HG02840 (cell line): ENCODE measurements at regions not wholly inside any gene's neighbourhood (a gene's known extent, or its start where the extent isn't known, plus 50 kb on each side); places are given as distances from the start of the nearest gene placed in this dataset.

ENCODE experiments used
- ATAC-seq: cut with Tn5 transposase; IDR thresholded peaks from one replicate; pipeline ENCODE4 v1.9.1; 2021; ENCODE audit warnings: mild to moderate bottlenecking, moderate library complexity, moderate number of reproducible peaks; ENCODE audit not compliant: unreplicated experiment, low FRiP score

DNA sequence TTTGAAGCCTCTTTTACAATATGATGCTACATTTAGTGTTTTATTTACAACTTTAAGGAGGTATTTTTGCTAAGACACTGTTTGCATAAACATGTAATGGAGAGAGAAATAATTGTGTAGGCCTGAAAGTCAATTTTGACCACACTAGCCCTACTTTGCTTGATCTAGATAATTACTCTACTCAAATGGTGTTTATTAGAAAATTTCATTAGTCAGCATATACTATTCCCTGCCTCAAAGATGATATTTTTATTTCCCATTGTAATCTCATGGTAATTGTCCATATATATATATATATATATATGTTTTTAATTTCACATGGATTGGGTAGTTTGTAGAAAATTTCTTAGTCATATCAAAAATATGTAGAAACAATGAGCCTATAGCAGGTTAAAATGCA is 632.2 kb downstream of the SATB2 start:
- ATAC-seq: no peak

DNA sequence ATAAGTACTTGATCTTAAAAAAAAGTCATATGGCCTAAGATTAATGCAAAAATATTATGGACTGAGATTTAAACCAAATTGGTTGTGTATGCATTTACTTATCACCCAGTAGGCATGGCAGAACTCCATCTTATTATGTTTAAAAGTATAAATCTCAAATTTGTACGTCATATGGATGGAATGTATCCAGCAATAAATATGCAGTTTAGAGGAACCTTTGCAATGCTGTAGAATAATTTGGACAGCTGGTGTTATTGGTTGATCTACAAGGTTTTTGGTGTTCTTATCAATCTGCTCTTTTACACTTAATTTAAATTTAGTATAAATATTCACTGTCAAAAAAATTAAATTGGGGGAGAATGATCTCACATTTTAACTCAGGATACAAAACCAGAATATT is 640.2 kb downstream of the SATB2 start:
- ATAC-seq: no peak

DNA sequence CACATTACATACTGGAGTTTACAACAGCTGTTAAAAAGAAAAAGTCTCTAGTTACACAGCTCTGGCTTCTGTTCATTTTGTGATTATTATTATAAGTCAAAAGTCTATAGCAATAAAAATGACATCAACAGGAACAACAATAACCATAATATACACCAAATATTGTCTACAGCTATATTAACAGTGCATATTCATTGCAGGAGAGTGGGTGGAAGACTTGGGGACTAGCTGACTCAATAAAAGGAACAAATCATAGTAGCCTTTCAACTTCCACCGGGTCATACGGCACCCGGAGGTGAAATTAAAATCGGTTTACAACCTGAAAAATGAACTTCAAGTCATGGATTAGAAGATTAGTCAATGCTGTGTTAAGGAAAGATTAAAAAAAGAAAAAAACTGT is 642.1 kb downstream of the SATB2 start:
- ATAC-seq: no peak

DNA sequence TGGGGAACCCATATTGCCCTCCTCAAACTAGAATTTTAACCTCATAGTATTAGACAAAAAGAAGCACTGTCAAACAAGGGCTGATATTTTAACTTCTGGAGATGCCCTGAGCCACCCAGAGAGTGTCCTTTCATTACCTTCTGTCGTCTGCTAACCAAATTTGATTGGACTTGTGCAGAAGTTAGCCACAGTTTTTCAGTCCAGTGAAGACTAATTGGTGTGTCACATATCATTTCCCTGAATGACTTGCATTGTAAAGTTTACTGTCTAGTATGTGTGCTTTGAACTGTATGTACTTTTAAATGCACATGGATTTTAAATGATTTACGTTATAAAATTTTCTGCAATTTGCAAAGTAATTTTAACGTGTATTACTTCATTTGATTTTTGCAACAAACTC is 646.5 kb downstream of the SATB2 start:
- ATAC-seq: no peak

DNA sequence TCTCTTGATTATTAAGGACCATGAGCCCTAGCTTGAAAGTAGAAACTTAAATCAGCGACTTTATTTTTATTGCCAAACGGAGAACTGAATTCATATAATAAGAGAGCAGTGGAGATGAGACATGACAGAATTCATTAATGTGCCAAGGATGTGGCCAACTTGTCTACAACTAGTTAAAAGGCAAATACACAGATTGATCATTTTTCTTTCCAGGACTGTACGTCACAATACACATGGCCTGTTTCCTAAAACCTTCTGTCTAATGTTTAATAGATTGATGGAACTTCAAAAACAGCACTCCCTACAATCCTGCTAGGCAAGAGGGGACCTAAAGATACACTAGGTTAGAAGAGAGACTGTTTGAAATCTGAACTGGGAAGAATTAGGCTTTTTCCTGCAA is 647.8 kb downstream of the SATB2 start:
- ATAC-seq: no peak

DNA sequence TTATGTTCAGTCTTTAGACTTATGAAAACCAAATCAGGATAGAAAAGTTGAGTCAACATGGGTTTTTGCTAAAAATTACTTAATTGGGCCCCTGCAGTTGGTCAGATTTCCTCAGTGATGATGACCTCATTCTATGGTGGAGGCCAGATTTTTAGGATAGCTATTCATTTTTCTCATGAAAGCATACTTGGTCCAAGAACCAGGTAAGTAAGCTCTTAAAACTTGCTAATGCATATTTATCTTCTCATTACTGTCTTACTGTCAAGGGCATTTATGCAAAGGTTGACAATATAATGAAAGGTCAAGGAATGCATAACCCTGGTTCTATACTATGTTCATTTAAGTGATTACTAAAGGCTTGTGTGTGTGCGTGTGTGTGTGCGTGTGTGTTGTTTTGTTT is 650.6 kb downstream of the SATB2 start:
- ATAC-seq: no peak

DNA sequence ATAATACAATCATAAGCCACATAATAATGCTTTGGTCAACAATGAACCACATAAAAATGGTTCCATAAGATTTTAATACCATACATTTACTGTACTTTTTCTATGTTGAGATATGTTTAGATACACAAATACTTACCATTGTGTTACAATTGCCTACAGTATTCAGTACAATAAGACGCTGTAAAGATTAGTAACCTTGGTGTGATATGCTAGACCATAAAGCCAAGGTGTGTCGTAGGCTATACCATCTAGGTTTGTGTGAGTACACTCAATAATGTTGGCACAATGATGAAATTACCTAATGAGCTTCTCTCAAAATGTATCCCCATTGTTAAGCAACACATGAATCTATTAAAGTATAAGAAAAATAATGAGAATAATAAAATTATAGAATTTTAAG is 662.3 kb downstream of the SATB2 start:
- no peak for ATAC-seq

DNA sequence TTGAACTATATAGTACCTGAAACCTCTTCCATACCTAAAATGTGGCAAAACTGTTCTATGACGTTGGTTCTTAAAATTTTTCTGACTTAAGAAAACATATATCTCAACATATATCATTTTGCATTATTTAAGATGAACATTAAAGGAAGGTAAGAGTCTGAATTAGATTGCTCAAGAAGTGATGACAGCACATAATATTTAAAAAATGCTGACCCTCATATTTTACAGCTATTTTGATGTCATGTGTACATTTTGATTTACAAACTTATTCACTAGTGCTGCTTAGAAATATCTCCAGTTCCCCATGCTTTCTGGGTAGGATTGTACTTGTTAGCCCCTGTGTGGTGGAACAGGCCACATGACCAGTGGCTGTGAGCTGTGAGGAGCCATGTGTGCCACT is 666.1 kb downstream of the SATB2 start:
- ATAC-seq: no peak

DNA sequence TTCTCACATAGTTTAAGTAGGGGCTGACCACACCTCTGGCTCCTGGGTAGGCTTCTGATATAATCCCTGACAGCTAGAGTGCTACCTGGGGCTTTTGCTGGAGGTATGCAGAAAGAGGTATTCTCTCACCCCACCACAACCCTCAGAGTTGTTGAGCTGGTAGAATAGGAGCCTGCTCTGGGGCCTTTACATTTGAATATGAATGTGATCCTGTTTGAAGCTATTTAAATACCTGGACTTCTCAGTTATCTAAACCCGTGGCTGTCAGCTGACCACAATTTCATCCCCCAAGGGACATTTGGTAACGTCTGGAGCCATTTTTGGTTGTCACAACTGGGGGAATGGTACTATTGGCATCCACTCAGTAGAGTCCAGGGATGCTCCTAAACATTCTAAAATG is 669.1 kb downstream of the SATB2 start:
- no peak for ATAC-seq

DNA sequence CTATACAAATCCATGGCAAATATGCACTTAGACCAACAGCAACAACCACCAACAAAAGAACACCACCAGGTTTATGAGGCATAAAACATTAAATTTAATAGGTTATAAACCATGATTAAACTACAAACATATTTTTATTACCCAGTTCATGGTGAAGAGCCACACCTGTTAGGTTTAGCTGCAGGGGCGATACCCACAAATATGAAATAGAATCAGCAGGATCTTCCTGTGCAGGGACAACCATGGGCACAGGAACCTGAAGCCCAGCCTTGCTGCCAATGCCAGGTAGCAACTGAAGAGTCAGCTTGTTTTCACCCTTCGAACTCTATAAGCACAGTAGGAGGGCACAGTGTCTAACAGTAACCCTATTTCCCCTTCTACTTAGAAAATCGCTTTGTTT is 675.0 kb downstream of the SATB2 start:
- no peak for ATAC-seq

DNA sequence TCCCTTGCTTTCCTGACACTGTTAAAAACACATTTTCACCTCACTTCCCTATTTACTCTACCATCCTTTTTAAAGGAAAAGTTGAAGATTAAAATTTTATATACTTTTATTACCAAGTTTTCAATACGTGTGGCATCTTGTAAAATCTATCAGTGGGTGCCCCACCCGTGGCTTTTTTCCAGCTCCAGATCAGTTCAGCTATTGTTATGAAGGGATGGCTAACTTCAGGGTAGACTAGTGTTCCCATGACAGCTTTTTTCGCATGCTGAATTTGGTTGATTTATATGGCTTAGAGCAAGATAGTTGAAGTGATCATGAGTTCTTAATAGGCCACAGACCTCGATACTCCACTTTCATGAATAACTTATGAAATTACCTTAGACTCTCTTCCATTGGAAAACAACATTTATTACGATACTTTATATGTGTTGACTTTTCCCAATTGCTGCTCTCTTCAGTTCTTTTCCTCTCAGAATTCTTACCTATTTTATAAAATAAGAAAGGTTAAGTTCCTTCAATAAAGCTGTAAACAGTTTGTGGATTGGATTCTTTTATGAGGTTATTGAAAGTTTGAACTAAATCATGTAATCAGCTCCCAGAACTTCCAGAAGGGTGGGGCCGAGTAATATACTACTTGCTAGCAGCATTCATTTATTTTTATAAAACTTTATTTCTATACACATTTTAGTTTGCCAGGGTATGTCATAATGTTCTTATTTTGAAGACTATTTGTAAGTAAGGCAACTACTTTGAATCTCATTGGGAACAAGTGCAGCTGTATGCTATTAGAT is 680.9 kb downstream of the SATB2 start:
- ATAC-seq: no peak

DNA sequence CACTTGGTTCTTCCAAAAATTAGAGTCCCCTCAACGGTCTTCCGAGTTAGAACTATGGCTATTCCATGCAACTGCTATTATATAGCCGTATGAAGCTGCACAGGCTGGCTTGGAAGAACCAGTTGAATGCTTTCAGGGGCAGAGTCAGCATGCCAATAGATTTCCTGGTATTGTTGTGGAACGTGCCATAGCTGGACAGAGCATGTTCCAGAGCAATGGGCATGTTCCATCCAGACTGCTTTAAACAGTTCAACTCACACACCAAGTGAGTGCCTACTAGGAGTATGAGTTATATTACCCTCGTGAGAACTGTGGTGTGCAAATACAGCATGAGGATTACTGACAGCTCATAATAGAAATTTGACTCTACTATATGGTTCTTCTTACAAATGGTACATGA is 682.0 kb downstream of the SATB2 start:
- no peak for ATAC-seq

DNA sequence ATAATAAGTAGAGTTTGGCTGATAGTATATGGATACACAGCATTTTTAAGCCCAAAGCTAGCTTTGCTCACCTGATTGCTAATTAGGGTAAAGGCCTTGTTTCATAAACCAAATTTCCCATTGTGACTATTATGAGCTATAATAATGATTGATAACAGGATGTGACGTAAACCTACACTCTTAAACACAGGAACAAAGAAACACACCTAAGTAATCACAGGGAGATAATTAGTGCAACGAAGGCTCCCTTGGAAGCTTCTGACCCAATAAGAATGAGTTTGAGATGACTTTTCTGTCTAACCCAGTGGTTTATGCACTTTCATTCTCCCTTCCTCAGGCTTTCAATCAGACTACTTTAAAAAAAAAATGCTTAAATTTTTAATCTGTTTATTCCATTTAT is 683.2 kb downstream of the SATB2 start:
- no peak for ATAC-seq

DNA sequence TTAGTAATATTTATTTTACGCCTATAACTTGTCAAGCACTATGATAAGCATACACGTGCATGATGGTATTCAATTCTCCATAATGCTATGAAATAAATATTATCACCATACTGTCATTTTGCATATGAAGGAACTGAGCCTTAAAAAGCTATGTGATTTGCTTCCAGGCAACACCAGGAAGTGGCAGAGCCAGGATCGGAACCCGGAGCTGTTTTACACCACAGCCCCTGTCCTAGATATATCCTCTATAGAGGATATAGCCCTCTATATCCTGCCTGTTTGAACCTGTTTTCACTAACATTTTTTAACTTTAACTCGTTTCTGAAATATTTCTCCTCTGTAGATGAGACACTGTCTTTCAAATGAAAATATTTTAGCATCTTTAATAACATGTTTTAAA is 690.0 kb downstream of the SATB2 start:
- ATAC-seq: no peak

DNA sequence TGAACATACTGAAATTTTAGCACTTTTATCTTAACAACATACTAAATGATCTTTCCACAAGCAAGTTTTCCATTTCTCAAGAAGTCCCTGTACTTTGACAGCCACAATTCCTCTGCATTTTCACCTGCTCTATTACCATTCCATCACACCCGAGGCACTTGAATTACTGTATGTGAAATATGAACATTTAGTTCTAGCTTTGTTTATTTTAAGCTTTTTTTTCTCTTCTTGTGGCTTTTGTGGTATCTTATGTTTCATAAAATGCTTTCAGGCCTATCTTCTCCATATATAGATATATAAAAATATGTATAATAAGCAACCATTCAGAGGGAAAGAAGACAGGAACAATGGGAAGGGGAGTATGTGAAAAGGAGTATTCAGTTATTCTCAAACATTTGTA is 693.9 kb downstream of the SATB2 start:
- no peak for ATAC-seq

DNA sequence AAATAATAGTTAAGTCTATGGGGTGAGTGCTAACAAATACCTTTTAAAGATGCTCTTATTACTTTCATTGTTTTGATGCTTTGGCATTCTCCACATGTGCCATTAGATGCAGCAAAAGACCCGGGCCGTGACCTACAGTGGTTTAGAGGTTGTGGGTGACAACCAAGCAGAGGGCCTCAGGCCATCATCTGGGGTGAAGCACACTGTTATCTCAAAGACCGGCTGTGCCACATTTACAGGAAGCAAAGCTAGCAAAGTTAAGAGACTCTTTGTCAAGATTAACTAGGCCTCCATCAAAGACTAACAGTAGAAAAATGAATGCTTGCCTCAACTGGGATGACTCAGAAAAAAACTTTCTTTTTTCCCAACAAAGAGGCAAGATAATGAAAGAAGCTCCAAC is 695.3 kb downstream of the SATB2 start:
- ATAC-seq: no peak

DNA sequence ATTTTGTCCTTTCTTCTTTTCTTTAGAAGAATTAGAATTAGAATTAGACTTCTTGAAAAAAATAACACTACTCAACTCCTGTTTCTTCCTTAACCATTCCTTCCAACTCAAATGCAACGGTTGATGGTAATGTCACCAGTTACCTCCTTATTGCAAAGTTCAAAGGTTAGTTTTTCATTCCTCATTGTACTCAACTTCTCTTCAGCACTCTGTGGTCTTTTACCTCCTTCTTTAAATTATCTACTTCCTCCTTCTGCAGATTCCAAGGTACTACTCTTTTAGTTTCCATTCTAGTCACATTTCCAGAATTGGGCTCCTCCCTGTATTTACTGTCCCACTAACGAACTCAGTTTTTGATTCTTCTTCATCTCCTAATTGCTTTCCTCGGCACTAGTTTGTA is 700.7 kb downstream of the SATB2 start:
- ATAC-seq: no peak

DNA sequence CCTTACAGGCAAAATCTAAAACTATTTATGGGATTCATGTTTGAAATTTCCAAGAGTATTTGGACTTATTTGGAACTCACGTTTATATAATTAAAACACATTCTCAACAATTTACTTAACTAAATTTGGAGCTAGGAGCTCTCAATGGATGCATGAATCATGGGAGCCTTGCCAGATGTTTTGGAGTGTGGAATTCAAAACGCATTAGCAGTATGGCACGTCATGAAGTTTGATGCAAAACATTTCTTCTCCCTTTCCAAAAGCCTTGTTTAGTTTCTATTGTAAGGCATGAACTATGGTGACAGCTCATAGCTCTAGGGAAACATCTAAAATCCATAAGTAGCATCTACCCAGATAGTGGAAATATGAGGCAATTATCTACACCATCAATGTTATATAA is 701.6 kb downstream of the SATB2 start:
- no peak for ATAC-seq

DNA sequence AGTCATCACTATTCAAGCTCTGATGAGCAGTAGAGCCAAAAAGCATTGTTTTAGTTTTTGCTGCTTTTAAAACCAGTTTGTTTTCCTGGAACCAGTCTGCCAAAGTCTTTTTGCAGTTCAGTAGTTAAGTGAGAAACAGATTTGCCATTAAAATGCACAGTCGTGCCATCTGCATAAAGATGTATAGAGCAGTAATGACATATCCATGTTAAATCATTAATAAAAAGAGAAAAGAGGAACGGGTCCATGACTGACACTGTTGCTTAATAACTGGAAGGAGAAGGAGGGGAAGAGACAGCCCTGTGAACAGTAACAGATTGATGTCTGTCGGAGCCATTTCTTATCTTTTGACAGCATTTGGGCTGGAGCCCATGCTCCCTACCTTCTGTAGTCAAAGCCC is 704.6 kb downstream of the SATB2 start:
- ATAC-seq: no peak

DNA sequence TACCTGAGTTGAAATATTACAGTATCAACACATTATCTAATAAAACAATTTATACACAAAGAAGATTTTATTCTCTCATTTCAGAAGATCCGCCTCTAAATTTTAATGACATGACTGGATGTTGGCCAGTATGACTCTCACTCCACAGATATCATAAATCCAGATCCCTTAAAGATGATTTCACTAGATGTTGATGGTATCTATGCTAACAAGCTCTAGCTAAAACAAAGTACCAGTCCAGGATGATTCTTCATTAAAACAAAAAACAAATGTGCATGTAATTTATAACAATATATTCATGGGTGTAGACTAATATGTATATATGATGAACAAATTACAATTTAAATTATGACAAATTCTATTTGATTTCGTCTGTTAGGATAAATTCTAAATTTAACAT is 708.4 kb downstream of the SATB2 start:
- no peak for ATAC-seq

DNA sequence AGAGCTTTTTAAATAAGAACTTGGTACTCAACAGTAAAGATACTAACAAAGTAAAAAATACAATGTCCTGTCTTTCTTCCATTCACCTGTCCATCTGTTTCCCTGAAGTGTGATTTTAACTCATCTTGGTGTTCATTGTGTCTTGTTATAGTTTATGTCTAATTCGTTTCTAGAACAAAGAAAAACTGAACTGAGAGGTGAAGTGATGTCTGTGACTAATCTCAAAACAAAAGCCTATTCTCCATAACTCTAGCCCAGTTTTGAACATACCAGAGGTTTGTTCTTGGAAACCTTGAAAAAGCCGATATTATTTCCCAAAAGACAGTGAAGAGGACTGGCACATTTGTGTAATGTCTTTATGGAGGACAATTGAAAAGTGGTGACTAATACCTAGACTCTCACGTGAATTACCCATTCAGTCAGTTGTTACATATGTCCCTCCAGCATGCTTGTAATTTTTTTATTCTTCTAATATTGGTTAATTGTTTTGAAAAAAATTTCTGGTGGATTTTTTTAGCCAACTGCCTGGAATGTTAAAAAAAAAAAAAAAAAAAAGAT is 725.8 kb downstream of the SATB2 start:
- ATAC-seq: no peak

DNA sequence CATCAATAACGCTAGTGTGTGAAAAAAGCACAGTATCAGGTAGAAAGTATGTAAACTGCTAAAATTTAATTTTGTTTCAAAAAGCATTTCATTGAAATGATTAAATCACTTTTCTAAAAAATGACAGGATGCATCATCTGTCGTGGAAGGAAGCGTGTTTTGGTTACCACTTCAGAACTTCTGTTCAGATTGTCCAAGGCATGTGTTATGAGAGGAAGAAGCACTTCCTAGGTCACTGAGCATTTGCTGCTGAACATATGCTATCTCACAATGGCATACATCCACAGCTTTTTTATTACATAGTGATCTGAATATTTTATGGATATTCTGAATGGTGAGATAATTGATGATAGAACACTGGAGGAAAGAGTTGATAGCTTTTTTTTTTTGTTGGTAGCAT is 737.5 kb downstream of the SATB2 start:
- no peak for ATAC-seq

DNA sequence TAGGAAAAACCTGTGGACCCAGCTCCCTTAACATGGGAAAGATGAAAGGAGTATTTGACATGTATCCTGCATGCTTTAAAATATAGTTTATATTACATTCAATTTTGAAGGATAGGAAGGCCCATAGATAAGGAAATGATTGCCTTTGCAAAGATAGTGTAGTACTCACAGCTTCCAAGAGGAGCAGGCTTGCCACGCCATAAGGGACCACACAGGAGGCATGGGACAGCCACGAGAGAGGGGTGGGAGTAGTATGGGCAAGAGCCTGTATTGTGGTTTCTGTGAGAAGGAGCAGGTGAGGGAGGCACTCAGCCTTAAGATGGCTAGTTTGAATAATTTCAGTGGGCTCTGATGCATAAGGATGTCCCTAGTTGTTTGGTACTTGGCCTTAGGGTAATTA is 740.3 kb downstream of the SATB2 start:
- no peak for ATAC-seq
